Bronchial epithelial cell (primary cell): ENCODE measurements at regions not wholly inside any gene's neighbourhood (a gene's known extent, or its start where the extent isn't known, plus 50 kb on each side); places are given as distances from the start of the nearest gene placed in this dataset.

Source experiments
- DNase-seq: peaks from one replicate; pipeline ENCODE4 v3.0.0-alpha.2; 2010; ENCODE audit warnings: low read depth
- FAIRE-seq: peaks from 2 replicates; lab custom pipeline; 2011; peaks lifted over from hg19 to GRCh38; lab: Jason Lieb, UNC
- H3K27me3 ChIP-seq: 2 replicates; pipeline ENCODE4 v1.5.1; 2011; ENCODE audit warnings: low read length; ENCODE audit not compliant: control insufficient read depth, insufficient read depth
- H3K36me3 ChIP-seq: 2 replicates; pipeline ENCODE4 v1.5.1; 2011; ENCODE audit warnings: low read length; ENCODE audit not compliant: control insufficient read depth, insufficient read depth
- H3K4me3 ChIP-seq: 2 replicates; pipeline ENCODE4 v1.5.1; 2011; ENCODE audit warnings: mild to moderate bottlenecking, low read depth, low read length, control low read depth
- CTCF ChIP-seq: IDR thresholded peaks from 2 replicates; pipeline ENCODE4 v1.5.1; 2011; ENCODE audit warnings: mild to moderate bottlenecking, moderate library complexity, low read length, control low read depth, inconsistent platforms; ENCODE audit not compliant: insufficient read depth, severe bottlenecking

GRCh38 chr5:17433406-17433805 is 64.6 kb upstream of the TAF11L2 start:
- FAIRE-seq (no peak), DNase-seq (no peak)
- H3K36me3 ChIP-seq = no peaks in the 10 kb centered on the region
- no peak for TF ChIP-seq CTCF
- no peak overlapping the region for H3K4me3 ChIP-seq
- no peaks in the 10 kb centered on the region for H3K27me3 ChIP-seq

GRCh38 chr5:17434982-17435381 is 63.0 kb upstream of the TAF11L2 start:
- no peaks in the 10 kb centered on the region for H3K27me3 ChIP-seq
- DNase-seq (no peak), FAIRE-seq (no peak)
- H3K4me3 ChIP-seq = no peak overlapping the region
- TF ChIP-seq CTCF = no peak
- no peaks in the 10 kb centered on the region for H3K36me3 ChIP-seq

DNA sequence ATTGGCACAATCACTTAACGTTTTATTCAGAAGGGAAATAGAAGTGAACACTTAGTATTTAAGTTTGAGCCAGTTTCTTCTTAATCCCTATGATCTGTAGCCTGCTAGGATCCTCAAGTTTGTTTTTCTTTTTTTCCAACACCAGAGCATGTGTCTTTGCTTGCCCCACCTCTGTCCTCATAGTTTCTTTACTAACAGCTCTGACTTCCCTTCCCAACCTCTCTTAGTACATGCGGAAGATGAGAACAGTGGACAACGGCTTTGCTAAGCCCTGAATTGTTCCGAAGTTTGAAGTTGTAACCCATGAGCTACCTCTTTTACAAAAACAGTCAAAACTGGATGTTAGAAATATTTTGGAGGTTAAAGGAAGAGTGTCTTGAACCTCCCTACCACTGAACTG is 61.7 kb upstream of the TAF11L2 start:
- no peaks in the 10 kb centered on the region for H3K36me3 ChIP-seq
- no peak for TF ChIP-seq CTCF
- FAIRE-seq (no peak), DNase-seq (no peak)
- no peak overlapping the region for H3K4me3 ChIP-seq
- H3K27me3 ChIP-seq = no peaks in the 10 kb centered on the region

DNA sequence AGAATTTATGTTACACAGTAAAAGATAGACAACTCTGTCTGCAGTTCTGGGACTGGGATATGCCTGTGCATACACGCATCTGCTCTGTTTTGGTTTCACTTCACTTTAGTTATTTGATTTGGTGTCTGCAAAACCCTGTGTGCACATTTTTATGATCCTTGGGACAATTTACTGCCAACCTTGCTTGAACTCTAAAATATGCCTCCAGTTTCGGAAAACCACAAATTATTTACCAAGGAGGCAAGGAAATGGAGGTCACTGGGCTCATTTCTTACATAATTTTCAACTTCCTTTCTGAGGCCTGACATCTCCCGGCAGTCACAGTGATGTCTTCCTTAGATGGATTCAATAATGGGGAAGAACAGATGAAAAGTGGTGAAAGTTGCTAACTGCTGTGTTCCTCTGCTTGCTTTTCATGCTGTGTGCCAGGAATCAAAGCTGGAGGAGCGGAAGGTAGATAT is 61.2 kb upstream of the TAF11L2 start:
- H3K4me3 ChIP-seq = no peak overlapping the region
- H3K27me3 ChIP-seq = no peaks in the 10 kb centered on the region
- TF ChIP-seq CTCF = no peak
- no peaks in the 10 kb centered on the region for H3K36me3 ChIP-seq
- DNase-seq (no peak), FAIRE-seq (no peak)

- Histone ChIP-seq H3K36me3 (no peaks in the 10 kb centered on the region), H3K27me3 (no peaks in the 10 kb centered on the region), H3K4me3 (no peak overlapping the region)
- FAIRE-seq = no peak
- no peak for TF ChIP-seq CTCF
- DNase-seq = no peak
Observed at GRCh38 chr5:17438027-17438426, 60.0 kb upstream of the TAF11L2 start.

DNA sequence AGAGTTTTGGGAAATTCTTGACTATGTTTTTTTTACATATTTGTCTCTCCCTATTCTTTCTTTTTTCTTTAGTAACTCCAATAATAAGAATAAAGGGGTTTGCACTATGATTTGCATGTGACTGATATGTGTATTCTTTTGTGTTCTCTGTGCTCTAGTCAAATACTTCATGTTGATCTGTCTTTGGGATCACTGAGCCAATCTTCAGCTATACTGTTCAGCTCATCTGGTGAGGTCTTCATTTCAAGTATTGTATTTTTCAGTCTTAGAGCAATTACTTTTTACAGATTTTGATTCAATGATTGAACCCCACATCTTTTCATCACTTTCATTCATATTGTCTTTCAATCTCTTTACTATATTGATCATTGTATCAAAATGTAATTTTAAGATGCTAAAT is 58.1 kb upstream of the TAF11L2 start:
- TF ChIP-seq CTCF = no peak
- H3K4me3 ChIP-seq = no peak overlapping the region
- no peak for FAIRE-seq
- DNase-seq = no peak
- no peaks in the 10 kb centered on the region for H3K36me3 ChIP-seq
- H3K27me3 ChIP-seq = no peaks in the 10 kb centered on the region
